Activated CD4-positive, CD25-positive, alpha-beta regulatory T cell (primary cell): ENCODE measurements at regions not wholly inside any gene's neighbourhood (a gene's known extent, or its start where the extent isn't known, plus 50 kb on each side); places are given as distances from the start of the nearest gene placed in this dataset.

Source experiments
- DNase-seq, 4 experiments: peaks; one replicate each; lab custom pipeline; 2025; lab: John Stamatoyannopoulos, UW

DNA sequence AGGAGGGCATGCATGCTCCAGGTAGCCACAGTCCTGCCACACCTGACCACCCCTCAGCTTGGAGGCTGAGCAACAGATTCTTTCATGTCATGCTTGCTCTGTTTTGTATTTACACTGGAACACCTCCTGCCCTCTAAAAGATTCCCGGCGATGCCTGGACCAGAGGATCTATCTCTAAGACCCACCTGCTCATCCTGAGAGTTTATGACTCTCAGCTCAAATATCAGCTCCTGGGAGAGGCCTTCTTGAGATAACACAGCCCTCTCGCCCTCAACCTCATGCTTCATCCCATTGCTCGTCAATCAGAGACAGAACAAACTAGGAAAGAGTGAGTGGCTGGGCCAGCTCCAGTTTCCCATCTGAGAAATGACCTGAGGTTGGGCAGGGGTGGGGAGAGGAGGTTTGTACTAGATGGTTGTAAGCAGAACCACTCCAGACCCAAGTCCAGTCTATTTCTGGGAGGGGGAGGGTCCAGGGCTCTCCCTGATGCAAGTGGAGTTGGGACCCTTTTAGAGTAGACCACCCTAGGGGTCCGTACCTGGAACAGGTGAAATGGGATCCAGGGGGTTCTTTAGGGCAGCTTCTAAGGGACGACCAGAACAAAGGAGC lies 524.5 kb downstream of the MATN1 start:
- no peak for DNase-seq

DNA sequence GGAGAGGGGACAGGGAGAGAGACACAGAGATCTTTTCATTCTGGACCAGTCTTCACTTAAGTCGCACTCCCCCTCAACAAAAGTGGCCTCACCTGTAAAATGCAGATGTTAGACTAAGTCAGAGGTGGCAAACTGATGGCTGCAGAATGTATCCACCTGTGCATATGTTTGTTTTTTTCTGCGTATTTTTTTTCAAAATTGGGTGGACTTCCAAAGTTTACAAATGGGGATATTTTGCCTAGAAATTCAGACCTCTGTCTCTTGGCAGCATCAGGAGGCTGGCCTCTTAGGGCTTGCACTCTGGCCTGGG lies 525.0 kb downstream of the MATN1 start:
- no peak for DNase-seq

DNA sequence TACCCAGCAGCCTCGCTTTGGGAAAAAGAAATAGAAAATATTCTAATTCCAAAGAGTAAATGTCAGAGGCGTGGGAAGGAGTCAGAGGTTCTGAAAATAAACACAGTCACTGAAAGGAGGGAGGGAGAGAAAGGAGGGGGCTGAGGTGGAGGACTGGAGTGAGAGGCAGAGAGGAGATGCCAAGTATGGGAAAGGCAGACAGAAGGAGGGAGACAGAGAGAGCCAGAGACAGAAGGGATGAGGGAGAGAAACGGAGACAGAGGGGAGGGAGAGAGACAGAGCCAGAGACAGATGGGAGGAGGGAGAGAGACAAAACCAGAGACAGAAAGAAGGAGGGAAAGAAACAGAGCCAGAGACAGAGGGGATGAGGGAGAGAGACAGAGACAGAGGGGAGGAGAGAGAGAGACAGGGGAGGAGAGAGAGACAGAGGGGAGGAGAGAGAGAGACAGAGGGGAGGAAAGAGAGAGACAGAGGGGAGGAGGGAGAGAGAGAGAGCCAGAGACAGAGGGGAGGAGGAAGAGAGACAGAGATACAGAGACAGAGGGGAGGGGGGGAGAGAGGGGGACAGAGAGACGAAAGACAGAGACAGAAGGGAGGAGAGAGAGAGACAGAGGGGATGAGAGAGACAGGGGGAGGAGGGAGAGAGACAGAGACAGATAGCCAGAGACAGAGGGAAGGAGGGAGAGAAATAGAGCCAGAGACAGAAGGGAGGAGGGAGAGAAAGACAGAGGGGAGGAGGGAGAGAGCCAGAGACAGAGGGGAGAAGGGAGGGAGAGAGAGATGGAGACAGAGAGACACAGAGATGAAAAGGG lies 525.5 kb downstream of the MATN1 start:
- no peak for DNase-seq

DNA sequence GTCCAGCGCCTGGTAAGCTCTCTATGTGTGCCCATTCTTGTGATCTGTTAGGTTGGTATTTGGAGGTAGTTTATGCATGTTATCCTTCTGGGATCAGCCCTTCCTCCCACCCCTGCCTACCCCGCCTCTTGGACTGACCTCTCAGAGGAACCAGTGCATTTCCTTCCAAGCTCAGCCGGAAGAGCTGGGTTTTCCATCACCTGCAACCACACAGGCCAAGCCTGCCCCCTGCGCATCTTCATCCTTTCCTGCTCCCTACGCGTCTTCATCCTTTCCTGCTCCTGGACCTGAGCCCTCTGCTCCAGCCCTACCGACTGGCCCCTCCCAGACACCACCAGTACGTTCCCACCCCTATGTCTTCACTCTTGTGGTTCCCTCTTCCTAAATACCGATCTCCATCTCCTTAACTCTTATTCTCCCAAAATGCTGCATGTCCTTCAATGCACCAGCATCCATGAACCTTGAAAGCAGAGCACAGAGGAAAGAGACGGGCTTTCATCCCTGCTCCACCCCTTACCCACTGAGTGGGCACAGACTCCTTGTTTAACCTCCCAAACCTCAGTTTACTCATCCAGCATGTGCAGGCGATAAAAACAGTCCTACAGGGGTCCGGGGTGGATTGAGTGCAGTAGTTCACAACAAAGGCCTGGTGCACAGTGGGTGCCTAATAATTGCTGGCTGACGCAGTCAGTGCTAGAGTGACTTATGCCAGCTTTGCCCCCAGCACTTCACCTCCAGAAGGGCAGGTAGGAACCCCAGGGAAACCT lies 526.3 kb downstream of the MATN1 start:
- DNase-seq, result no peak

DNA sequence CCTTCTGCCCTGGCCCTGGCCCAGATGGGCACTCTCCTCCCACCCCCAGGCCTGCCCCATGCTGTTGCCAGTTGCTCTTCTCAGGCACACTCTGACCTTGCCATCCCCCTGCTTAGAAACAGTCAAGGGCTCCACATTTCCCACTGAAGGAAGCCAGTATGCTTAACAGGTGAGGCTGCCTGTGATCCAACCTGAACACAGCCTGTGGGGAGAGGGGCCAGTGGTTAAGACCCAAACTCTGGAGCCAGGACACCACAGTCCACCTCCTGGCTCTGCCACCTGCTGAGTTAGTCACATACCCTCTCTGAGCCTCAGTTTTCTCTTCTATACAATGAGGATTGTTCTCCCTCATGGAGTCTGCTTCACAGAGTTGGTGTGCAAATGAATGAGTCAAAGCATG lies 526.9 kb downstream of the MATN1 start:
- no peak for DNase-seq

DNA sequence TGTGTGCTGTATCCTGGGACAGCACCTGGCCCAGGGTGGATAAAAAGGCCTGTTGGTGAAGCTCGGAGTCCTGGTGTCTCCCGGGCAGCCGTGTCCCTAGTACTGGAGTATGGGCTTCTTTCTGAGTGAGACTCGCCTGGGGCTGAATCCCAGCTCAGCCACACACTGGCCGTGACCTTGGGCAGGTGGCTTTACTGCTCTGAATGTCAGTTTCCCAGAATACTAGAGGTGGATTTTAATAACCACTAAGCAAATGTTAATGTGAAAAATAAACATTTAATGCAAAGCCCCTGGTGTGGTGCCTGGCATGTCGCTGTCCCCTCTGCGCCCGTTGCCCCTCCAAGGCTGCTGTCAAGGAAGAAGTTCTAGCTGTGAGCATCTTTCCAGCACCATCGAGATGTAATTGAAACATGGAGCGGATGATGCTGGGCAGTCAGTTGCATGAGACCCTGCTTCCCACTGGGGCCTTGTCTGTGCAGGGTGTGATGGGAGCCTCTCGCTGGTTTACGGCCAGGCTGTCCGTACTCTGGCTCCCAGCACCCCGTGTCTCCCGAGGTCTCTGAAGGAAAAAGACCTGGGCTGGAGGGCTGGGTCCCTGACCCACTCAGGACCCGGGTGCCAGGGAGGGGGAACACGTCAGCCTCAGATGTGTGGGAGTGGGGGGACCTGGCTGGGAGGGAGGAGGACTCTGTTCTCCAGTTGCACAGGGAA lies 527.8 kb downstream of the MATN1 start:
- DNase-seq, result no peak

DNA sequence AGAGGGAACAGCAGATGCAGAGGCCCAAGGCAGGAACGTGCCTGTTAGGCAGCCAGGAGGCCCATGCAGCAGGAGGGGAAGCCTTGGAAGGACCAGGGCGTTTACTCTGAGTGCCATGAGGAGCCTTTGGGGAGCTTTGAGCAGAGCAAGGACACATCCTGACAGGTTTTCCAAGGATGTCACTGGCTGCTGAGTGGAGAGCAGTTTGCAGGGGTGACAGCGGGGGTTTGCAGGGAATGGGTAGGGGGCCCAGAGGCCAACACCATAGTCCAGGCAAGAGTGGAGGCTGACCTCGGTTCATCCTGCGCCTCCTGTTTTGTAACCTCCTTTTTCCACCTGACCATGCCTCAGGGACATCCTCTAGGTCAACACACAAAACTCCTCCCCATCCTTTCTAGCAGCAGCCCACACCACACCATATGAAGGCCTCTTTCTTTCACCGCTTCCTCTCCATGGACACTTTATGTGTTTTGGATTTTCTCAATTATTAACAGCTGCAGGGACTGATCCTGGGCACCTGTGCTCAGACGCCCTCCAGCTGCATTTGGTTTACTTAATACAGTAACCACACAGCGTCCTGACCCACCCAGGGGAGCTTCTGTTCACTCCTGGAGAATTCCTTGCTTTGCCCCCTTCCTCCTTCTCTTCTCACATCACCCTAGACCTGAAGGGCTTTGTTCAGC lies 528.5 kb downstream of the MATN1 start:
- no peak for DNase-seq

DNA sequence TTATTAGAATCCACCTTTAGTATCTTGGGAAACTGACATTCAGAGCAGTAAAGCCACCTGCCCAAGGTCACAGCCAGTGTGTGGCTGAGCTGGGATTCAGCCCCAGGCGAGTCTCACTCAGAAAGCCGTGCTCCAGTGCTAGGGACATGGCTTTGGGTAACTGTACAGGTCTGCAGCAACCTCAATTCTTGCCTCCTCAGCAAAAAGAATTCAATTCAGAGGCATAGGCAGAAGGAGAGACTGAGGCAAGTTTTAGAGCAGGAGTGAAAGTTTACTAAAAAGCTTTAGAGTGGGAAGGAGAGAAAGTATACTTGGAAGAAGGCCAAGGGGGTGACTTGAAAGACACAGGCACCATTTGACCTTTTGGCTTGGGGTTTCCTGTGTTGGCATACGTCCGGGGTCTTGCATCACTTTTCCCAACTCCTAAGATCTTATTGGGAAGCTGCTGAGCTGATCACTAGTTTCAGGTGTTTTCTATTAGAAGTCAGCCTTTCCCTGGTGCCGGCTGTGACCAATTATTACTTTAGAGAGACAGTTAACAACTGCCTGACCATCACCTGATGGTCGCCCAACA lies 529.3 kb downstream of the MATN1 start:
- DNase-seq, result no peak

DNA sequence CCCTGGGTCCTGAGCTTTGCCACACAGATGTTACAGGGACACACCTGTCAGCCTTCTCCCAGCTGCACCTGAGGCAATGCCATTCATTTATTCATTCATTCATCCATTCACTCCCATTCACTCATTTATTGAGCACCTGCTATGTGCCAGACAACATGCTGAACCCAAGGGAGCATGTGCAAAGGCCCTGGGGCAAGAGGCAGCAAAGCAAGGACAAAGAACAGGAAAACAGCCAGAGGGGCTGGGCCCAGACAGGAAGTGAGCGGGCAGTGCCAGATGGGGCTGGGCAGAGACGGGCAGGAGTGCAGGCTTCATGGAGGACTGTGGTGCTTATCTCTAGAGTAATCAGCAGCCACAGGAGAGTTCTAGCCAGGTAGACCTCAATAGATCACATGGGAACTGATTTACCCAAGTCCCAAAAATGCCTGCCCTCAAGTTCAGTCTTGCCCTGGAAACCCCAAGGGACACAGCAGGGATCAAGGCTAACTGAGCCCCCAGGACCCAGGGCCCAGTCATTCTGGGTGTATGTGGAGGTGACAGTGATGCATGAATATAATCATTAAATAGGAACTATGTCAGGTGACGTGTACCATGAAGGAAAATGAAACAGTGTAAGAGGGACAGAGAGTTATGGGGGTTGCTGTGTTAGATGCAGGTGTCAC lies 530.3 kb downstream of the MATN1 start:
- no peak for DNase-seq

DNA sequence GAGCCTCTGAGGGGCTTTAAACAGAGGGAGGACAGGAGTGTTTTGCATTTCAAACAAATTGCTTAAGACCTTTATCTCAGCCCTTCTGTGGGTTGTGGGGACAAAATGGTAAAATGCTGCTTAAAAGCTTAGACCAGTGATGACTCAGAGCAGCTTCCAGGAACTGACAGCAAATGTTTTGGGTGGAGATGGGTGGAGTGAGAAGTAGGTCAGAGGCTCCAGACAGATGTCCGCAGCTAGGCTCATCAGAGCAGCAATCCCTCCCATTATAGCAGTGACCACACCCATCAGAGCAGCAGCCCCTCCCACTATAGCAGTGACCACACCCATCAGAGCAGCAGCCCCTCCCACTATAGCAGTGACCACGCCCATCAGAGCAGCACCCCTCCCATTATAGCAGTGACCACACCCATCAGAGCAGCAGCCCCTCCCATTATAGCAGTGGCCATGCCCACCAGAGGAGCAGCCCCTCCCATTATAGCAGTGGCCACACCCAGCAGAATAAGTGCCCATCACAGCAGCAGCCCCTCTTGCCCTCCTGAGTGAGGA lies 532.2 kb downstream of the MATN1 start:
- no peak for DNase-seq

DNA sequence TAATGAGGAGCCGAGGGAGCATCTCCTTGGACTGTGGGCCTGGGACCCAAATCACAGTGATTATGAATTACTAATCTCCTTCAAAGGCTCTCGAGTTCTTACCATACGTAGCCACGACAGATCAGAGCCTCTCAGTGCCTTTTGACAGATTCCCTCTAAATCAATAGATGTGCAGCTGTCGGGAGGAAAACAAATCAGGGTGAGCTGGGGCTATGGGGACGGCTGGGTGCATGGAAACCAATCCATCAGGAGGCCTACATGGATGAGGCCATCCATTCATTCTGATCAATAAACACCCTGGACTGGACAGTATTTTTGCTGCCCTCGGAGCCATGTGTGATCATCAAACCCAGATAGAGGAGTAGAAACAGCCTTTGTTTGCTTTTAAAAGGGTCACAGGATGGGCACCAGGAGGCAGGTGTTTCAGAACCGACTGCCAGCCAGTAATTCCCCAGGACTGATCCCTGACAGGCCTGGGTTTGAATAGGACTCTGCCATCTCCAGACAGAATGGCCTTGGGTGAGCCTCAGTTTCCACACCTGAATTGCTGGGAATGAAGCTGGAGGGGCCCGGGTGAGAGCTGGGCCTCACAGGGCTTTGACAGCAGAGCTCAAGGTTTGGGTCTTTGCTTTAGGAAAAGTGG lies 532.8 kb downstream of the MATN1 start:
- no peak for DNase-seq

DNA sequence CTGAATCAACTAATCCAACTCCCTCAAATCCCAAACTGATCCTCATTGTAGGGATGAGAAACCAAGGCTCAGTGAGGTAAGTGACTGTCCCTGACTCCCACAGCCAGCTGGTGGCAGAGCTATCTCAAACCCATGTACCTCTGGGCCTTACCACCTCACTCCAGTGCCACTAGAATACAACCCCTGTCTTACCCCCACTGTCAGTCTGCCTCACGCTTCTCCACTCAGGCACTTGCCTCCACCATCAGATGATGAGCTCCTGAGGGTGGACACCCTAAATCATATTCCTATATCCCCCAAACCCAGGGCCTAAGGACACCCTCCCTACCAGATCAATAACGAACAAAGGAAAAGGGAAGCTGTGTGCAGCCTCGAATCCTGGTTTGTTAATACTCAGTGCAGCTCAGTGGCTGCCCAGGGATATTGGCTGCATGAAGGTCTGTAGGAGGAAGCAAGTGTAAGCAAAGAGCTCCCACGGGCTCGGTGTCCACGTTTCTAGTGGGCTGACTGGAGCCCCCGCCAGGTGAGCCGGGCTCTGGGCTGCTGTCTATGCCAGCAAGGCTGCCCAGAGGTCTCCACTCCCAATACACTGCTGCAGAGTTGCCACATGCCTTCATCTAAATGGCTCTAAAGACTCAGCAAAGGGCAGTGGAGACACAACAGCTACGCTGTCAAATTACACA lies 533.4 kb downstream of the MATN1 start:
- DNase-seq, result no peak

DNA sequence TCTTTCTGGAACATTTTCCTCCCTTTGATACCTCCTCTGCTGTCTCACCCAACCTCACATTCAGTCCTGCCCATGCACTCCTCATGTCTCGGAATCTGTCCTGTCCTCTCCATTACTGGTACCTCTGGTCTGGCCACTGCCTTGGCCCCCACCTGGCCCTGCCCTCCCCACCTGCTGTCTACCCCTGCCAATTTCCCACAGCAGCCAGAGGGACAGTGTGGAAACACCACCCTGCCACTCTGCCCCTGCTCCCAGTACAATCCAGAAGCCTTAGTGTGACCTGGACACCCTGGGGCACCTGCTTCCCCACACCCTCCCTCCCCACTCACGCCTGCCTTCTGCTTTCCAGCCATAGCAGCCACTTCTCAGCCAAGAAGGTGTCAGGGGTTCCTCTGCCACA lies 534.4 kb downstream of the MATN1 start:
- DNase-seq, result no peak

DNA sequence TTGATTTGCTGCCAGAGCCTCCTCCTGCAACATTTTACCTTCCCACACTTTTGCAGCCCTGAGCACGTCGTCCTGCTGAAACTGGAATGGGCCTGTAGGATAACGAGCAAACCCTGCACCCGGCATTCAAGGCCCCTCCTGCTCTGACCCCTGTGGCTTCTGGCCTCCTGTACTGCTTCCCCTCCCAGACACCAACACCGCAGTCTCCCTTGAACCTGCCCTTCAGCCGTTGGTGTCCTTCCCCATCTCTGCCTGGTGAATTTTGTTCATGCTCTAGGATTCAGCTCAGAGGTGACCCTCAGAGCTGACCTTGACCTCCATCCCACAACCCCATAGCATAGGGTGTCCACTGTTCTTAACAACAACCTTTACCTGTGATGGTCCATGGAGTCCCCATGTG lies 535.1 kb downstream of the MATN1 start:
- DNase-seq, result no peak

DNA sequence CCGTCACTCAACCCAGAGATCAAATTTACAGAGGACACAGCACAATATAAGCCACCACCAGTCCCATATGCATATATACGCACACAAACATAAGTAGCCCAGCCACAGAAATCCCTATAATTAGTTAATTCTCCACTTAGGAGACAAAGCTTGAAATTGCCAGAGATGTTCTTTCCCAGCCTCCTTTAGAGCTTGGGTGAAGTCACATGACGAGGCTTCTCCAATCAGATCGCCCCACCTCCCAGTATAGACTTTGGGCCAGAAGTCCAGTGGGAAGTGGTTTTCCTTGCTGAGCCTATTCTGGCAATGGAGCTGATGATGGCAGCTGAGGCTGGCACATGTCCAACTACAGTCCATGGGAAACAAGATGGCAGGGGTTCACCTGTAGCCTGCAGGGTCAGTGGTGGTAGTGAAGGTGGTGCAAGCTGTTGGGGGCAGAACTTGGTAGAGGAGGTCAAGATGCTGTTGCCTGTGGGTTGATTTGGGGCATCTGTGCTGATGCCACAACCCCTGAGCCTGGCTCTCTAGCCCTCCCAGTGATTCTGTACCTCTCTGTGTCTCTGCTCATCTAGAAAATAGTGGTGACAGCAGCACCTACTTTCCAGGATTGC lies 535.9 kb downstream of the MATN1 start:
- DNase-seq, result no peak

DNA sequence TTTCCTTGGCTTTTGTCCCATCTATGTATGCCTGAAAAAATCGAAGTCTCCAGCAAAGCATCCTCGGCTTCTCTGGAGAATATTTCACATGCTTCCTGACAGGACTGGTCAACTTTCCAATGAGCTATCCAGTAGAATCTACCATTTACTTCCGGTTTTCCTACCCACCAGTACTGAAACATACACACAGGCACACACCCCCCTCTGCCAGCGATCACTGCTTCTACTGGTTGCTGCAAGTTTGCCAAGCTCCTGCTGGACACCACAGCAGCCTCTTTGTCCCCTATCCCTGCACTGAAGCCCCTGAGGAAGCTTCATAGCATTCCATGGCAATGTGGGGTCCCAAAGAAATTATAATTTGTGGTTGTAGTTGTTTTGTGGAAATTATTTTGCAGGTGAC lies 536.8 kb downstream of the MATN1 start:
- no peak for DNase-seq

DNA sequence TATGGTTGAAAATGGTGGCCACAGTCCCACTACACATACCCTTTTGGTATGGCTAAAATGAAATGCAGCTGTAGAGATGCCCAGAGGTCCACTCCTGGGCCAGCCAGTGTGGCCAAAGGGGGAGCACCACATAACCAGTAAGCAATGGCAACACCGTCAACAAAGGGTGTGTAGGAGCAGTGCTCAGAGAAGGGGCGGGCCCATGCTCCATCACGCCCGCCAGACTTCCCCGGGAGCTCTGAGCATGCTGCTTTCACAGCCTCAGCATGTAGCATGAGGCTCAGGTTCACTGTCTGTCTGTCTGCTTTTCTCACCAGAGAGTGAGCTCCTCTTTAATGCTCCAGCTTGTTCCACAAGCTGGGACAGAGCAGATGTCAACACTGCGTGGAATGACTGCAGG lies 537.6 kb downstream of the MATN1 start:
- DNase-seq, result no peak

DNA sequence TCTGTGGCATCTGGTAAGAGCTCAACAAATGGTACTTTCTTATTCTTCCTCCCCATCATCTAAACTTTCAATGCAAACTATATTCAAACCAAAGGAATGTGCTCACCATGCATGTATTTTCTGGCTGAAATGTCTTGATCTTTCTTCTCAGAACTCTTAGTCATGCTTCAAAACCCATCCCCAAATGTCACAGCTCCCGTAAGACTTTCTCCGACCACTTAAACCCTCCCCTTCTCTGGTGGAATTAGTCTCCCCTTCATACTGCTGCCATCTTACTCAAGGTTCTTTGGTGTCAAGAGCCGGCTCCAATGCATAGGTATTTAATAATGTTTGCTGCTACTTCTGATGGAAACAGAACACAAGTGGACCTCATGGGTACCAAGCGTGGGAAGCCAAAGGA lies 538.1 kb downstream of the MATN1 start:
- no peak for DNase-seq

DNA sequence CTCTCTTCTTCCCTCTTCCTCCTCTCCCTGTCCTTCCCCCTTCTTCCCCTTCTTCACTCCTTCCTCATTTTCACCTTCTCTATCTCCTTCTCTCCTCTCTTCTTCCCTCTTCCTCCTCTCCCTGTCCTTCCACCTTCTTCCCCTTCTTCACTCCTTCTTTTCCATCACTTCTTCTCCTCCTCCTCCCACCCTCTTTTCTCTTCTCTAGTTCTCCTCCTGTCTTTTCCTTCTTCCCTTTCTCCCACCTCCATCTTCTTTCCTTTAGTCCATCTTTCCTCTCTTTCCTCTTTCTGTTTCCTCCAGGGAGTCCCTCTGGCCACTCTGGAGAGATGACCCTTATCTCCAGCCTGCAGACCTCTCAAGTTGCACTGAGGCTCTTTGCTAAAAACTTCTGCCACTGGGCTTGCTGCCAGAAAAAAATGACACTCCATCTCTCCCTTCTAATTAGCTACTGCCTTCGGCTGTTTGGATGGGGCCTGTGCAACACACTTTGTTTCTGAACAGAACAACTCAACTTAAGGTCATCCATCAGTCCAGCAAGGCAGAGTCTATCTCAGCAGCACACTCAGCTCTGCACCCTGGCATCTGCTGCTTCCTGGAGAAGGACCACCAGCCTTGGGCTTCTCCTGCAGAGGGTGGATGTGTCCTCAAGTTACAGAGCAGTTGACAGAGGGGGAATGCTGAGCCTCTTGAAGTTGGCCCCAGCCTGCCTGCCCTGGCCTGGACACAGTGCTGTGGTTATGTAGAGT lies 538.8 kb downstream of the MATN1 start:
- DNase-seq, result no peak
